SHP77 (cell line): ENCODE measurements at regions not wholly inside any gene's neighbourhood (a gene's known extent, or its start where the extent isn't known, plus 50 kb on each side); places are given as distances from the start of the nearest gene placed in this dataset.
A peak's percentile ranks its signal among the peaks of the same experiment; 100 is the strongest.

Experiments
- DNase-seq, 2 experiments: peaks; one replicate each; lab custom pipeline; 2025; lab: John Stamatoyannopoulos, UW

GRCh38 chr9:81847181-81847915 is 80.9 kb upstream of the SPATA31D4 start:
- no peak for DNase-seq

- DNase-seq: no peak
Observed at GRCh38 chr9:81848472-81848871, 79.8 kb upstream of the SPATA31D4 start.

DNA sequence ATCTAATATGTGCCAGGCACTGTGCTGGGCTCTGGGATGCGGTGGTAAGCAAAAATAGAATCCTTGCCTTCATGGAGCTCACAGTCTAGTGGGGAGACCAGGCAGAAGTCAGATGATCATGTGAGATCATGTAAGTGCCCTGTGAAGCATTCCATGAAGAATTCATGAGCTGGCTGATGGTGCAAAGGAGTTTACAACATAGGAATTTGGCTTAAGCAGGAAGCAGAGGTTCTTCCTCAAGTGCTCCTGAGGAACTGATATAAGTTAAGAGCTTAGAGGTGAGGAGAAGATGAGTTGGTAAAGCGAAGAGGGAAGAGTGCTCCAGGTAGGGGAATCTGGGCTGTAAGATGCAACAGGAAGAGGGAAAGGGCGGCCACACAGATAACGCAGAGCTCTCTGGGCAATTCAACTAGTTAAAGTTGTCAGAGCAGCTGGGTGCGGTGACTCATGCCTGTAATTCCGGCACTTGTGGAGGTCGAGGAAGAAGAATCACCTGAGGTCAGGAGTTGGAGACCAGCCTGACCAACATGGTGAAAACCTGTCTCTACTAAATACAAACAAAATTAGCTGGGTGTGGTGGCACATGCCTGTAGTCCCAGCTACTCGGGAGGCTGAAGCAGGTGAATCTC is 78.5 kb upstream of the SPATA31D4 start:
- no peak for DNase-seq

GRCh38 chr9:81850724-81851123 is 77.5 kb upstream of the SPATA31D4 start:
- no peak for DNase-seq

DNA sequence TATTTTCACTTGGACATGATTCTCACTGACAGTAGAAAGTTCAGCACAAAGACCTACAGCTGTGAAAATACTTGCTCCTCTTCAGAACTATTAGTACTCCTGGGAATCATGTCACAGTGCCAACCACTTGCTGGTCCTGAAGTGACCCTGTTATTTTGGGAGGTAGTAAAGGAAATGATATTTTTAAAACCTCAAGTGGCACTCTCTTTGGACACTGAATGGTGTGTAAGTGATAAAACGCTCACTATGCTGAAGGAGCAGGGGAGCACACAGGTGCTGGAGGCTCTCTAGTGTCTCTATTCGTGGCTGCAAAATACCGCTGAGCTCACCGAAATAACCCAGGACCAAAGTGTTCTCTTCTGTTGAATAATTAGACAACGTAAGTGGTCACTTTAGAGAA is 76.9 kb upstream of the SPATA31D4 start:
- DNase-seq: peak; percentile 10 to 13

- no peak for DNase-seq
Observed at GRCh38 chr9:81852820-81853219, 75.4 kb upstream of the SPATA31D4 start.

GRCh38 chr9:81855538-81855937 is 72.7 kb upstream of the SPATA31D4 start:
- DNase-seq: no peak

DNA sequence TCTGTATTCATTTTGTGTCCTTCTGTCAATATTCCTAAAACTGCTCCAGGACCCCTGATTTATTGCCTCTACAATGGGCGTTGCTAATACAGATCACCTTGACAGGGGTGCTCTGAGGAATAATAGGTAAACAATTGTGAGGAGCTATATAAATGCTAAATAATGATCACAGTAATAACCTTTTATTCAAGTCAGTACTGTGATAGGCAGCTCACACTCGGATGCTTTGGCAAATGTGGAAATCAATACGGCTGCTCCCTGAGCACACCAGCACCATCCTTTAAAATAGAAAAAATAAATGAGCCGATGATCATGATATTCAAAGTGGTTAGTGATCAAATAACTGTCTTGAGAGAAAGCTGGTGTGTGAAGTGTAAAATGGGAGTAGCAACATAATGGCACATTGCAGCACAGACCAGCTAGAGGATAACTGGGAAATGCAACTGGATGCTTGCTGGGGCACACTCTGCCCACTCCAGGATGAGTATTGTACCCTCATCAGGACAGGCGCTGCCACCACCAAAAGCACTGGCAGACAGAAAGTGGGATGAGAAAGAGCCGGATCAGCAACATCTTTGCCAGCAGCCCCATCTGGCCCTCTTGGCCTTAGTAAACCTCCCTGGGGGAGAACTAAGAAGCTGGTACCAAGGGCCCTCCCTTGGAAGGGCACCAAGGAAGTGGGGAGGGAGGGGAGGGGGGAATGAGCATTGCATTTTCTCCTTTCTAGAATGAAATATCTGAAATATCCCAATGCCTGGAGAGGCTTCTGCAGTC is 69.4 kb upstream of the SPATA31D4 start:
- DNase-seq: no peak

DNA sequence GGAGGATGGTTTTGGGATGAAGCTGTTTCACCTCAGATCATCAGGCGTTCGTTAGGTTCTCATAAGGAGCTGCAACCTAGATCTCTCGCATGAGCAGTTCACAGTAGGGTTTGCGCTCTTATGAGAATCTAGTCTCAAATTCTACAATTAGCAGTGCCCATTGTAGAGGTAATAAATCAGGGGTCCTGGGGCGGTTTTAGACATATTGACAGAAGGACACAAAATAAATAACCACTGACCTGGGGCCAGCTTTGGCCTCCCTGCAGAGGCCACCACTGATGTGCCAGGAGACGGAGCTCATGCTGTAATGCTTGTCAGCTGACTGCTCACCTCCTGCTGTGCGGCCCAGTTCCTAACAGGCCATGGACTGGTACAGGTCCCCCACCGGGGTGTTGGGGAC is 67.6 kb upstream of the SPATA31D4 start:
- no peak for DNase-seq

DNA sequence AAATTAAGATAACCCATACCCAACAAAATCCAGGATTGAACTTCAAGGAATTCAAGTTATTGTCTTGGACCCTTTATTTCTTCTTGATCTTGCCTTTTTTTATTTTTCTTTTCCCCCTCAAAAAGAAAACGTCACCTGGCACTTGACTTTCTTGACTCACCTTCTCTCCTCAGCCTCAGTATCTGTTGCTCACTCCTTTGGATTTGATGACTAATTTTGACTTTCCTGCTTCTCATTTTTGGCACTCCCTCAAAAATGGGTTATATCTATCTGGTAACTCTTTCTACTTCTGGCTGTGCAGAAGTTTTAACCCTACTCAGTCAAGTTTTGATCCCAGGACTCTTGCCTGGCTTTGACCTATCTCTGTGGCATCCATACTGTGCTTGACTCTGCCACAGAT is 66.6 kb upstream of the SPATA31D4 start:
- DNase-seq: no peak

DNA sequence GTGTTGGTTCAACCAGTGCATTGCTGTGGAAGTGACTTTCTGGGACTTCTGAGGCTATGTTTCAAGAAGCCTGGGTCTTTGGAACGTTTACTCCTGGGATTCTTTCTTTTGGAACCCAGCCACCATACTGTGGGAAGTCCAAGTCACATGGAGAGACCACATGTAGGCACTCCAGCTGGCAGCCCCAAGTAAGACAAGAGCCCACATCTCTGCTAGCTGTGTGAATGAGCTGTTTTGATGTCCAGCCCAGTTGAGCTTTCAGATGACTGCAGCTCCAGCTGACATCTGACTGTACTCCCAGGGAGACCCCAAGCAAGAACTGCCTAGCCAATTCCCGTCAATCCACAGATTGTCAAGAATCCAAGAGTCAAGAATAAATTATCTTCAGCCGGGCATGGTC is 60.1 kb upstream of the SPATA31D4 start:
- no peak for DNase-seq

- DNase-seq: no peak
Observed at GRCh38 chr9:81871695-81872094, 56.5 kb upstream of the SPATA31D4 start.

DNA sequence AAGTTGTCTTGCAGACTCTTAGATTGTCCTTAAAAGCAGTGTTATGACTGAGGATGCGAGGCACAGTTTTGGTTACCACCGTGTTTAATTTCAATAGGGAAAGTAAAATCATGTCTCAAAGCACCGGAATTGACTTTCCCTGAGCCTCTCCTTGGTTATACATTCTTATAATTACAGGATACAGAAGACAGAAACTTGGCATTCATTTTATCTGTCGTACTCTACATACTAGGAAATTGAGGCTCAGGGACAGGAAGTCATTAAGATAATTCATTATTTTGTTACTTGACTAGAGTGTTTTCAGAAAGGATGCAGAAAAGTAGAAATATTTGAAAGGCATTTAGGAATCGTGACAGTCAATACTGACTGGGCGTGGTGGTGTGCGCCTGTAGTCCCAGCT is 54.0 kb upstream of the SPATA31D4 start:
- DNase-seq: no peak

- no peak for DNase-seq
Observed at GRCh38 chr9:81874931-81875330, 53.3 kb upstream of the SPATA31D4 start.

- no peak for DNase-seq
Observed at GRCh38 chr9:81877047-81877446, 51.2 kb upstream of the SPATA31D4 start.
